HG03460 (cell line): ENCODE measurements at regions not wholly inside any gene's neighbourhood (a gene's known extent, or its start where the extent isn't known, plus 50 kb on each side); places are given as distances from the start of the nearest gene placed in this dataset.
"Not testable (repeated sequence)": the region's sequence is repeated elsewhere in the genome, so short reads cannot be mapped to it uniquely, and the experiment has no call there.

Experiments
- ATAC-seq: cut with Tn5 transposase; IDR thresholded peaks from one replicate; pipeline ENCODE4 v1.9.1; 2021; ENCODE audit not compliant: unreplicated experiment

- ATAC-seq, result no peak
Measured at GRCh38 chr12:107144441-107144840, 51.1 kb upstream of the CRY1 start.

- no peak for ATAC-seq
Measured at GRCh38 chr12:107144990-107145389, 51.6 kb upstream of the CRY1 start.

GRCh38 chr12:107145397-107145796 lies 52.0 kb upstream of the CRY1 start:
- ATAC-seq, result no peak

GRCh38 chr12:107148107-107148506 lies 54.8 kb upstream of the CRY1 start:
- ATAC-seq, result no peak

- no peak for ATAC-seq
Measured at GRCh38 chr12:107152315-107152714, 59.0 kb upstream of the CRY1 start.

GRCh38 chr12:107159384-107159900 lies 66.1 kb upstream of the CRY1 start:
- ATAC-seq, result no peak

GRCh38 chr12:107163413-107163812 lies 70.1 kb upstream of the CRY1 start:
- no peak for ATAC-seq

- ATAC-seq, result no peak
Measured at GRCh38 chr12:107164392-107164791, 71.0 kb upstream of the CRY1 start.

- no peak for ATAC-seq
Measured at GRCh38 chr12:107165581-107165980, 72.2 kb upstream of the CRY1 start.

GRCh38 chr12:107167756-107168155 lies 74.4 kb upstream of the CRY1 start:
- no peak for ATAC-seq

GRCh38 chr12:107169200-107169599 lies 75.9 kb upstream of the CRY1 start:
- no peak for ATAC-seq

- ATAC-seq, result no peak
Measured at GRCh38 chr12:107178776-107179175, 85.4 kb upstream of the CRY1 start.

GRCh38 chr12:107179871-107180270 lies 86.5 kb upstream of the CRY1 start:
- ATAC-seq, result no peak

GRCh38 chr12:107180272-107180671 lies 86.9 kb upstream of the CRY1 start:
- no peak for ATAC-seq

GRCh38 chr12:107184359-107184930 lies 91.1 kb upstream of the CRY1 start:
- ATAC-seq, result no peak

GRCh38 chr12:107196681-107197080 lies 103.3 kb upstream of the CRY1 start:
- no peak for ATAC-seq

- no peak for ATAC-seq
Measured at GRCh38 chr12:107200394-107200793, 107.0 kb upstream of the CRY1 start.

- no peak for ATAC-seq
Measured at GRCh38 chr12:107207931-107208525, 114.7 kb upstream of the CRY1 start.

- not testable (repeated sequence) for ATAC-seq
Measured at GRCh38 chr12:107209700-107210099, 116.4 kb upstream of the CRY1 start.

- ATAC-seq, result not testable (repeated sequence)
Measured at GRCh38 chr12:107214373-107214773, 121.0 kb upstream of the CRY1 start.

GRCh38 chr12:107216411-107216810 lies 123.1 kb upstream of the CRY1 start:
- not testable (repeated sequence) for ATAC-seq

- no peak for ATAC-seq
Measured at GRCh38 chr12:107219301-107219700, 126.0 kb upstream of the CRY1 start.

- ATAC-seq, result no peak
Measured at GRCh38 chr12:107221913-107222312, 128.6 kb upstream of the CRY1 start.
